Loucy (cell line): ENCODE measurements at regions not wholly inside any gene's neighbourhood (a gene's known extent, or its start where the extent isn't known, plus 50 kb on each side); places are given as distances from the start of the nearest gene placed in this dataset.

Experiments
- CTCF ChIP-seq: fragments of 200-600 bp; sonication (generic); conservative IDR thresholded peaks from 2 replicates; pipeline ENCODE4 v1.5.1; 2014; ENCODE audit warnings: mild to moderate bottlenecking, antibody characterized with exemption, low read length
- EZH2phosphoT487 ChIP-seq: fragments of 200-600 bp; IDR thresholded peaks from 2 replicates; pipeline ENCODE4 v1.6.1; 2018; ENCODE audit warnings: antibody characterized with exemption, mild to moderate bottlenecking, moderate library complexity, borderline replicate concordance

- no peak for TF ChIP-seq CTCF
- TF ChIP-seq EZH2phosphoT487, result no peak
Measured at GRCh38 chrX:7690842-7691241, 152.1 kb upstream of the VCX start.
